Neuron (in vitro differentiated cells): ENCODE measurements at regions not wholly inside any gene's neighbourhood (a gene's known extent, or its start where the extent isn't known, plus 50 kb on each side); places are given as distances from the start of the nearest gene placed in this dataset.
"Not testable (repeated sequence)": the region's sequence is repeated elsewhere in the genome, so short reads cannot be mapped to it uniquely, and the experiment has no call there.

Experiments
- H2AFZ ChIP-seq: one replicate; pipeline ENCODE4 v1.6.1; 2013; ENCODE audit warnings: low read depth, mild to moderate bottlenecking, inconsistent platforms, low read length, moderate library complexity
- H3K27me3 ChIP-seq: one replicate; pipeline ENCODE4 v1.6.1; 2013; ENCODE audit warnings: low read length; ENCODE audit not compliant: insufficient read depth
- H3K36me3 ChIP-seq: one replicate; pipeline ENCODE4 v1.6.1; 2013; ENCODE audit warnings: low read length; ENCODE audit not compliant: insufficient read depth
- H3K4me1 ChIP-seq: one replicate; pipeline ENCODE4 v1.6.1; 2013; ENCODE audit warnings: low read length; ENCODE audit not compliant: insufficient read depth
- H3K4me3 ChIP-seq: 2 replicates; pipeline ENCODE4 v1.5.1; 2013; ENCODE audit warnings: mild to moderate bottlenecking, low read length, moderate library complexity
- H3K9me3 ChIP-seq: one replicate; pipeline ENCODE4 v1.6.1; 2013; ENCODE audit warnings: low read length

GRCh38 chr6:134438837-134439236, 120.9 kb upstream of the SGK1 start:
- Histone ChIP-seq H3K36me3 (no peaks in the 10 kb centered on the region), H2AFZ (no peak overlapping the region), H3K9me3 (no peaks in the 10 kb centered on the region), H3K4me3 (no peak overlapping the region), H3K4me1 (peaks cover 14% of the 10 kb centered on the region), H3K27me3 (no peaks in the 10 kb centered on the region)

DNA sequence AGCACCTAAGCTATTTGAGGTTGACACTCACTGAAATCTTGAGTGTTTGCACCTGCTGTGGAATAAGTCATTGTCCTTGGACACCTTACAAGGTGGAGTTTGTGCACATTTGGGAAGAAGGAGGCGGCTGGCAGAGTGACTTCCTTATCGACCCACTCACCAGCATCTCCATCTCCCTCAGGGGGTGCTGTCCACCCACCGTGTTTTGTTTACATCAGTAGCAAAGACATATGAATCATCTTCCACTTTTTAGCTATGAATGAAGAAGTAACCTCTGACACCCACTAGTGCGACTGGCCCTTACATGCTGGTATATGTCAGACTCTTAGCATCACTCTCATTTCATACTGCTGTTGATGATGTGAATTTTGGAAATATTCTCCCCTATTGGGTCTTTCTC, 119.5 kb upstream of the SGK1 start:
- Histone ChIP-seq H3K4me3 (no peak overlapping the region), H3K36me3 (no peaks in the 10 kb centered on the region), H2AFZ (no peak overlapping the region), H3K4me1 (peaks cover 14% of the 10 kb centered on the region), H3K27me3 (no peaks in the 10 kb centered on the region), H3K9me3 (no peaks in the 10 kb centered on the region)

DNA sequence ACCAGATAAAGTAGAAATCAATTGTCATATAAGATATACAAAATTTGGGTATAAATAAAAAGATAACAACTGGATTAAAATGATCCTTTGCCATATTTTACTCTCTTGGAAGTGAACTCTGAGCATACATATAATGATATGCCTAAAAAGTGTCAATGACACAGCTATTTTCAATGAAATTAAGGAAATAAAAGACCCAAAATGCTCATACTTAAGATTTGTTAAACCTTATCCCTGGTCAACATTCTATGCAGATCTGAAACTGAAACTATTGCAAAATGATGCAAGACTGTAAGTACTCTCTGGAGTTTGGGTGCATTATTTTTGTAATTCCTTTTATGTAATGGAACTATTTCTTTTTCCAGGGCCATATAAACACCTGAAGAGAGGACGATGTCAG, 119.0 kb upstream of the SGK1 start:
- Histone ChIP-seq H3K27me3 (no peaks in the 10 kb centered on the region), H3K4me3 (no peak overlapping the region), H2AFZ (no peak overlapping the region), H3K4me1 (peaks cover 14% of the 10 kb centered on the region), H3K36me3 (no peaks in the 10 kb centered on the region), H3K9me3 (no peaks in the 10 kb centered on the region)

DNA sequence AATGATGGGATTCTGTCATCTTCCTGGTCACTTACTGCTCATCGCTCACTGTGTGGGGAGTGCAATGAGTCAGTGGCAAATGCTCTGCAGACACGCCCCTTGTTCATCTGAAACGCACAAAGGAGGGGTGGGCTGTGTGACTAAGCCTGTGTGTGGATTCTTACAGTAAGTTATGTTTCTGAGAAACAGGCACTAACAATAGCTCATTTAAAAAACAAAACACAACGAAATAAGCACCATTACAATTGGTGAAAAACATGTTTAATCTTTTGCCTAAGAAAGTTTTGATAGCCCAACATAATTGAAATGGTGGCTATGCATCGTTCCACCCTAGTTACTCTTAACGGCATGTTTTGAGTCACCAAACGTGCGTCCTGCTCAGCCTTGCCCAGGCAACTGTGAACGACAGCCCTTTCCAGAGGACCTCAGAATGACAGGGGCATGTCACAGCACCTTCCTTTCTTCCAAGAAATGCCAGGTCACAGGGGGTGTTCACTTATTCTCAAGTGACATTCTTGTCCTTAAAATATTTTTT, 118.4 kb upstream of the SGK1 start:
- Histone ChIP-seq H3K4me1 (peaks cover 14% of the 10 kb centered on the region), H3K36me3 (no peaks in the 10 kb centered on the region), H3K27me3 (no peaks in the 10 kb centered on the region), H3K4me3 (peak overlapping the region; percentile 5), H3K9me3 (no peaks in the 10 kb centered on the region), H2AFZ (peak overlapping the region; percentile 31)

- H3K27me3 ChIP-seq = no peaks in the 10 kb centered on the region
- peaks cover 14% of the 10 kb centered on the region for H3K4me1 ChIP-seq
- H3K4me3 ChIP-seq = peak overlapping the region; percentile 5
- no peaks in the 10 kb centered on the region for H3K36me3 ChIP-seq
- H3K9me3 ChIP-seq = no peaks in the 10 kb centered on the region
- peak overlapping the region; percentile 31 for H2AFZ ChIP-seq
Observed at GRCh38 chr6:134435814-134436280, 117.9 kb upstream of the SGK1 start.

- no peak overlapping the region for H3K4me3 ChIP-seq
- no peaks in the 10 kb centered on the region for H3K36me3 ChIP-seq
- no peaks in the 10 kb centered on the region for H3K27me3 ChIP-seq
- H3K9me3 ChIP-seq = no peaks in the 10 kb centered on the region
- H3K4me1 ChIP-seq = peaks cover 14% of the 10 kb centered on the region
- no peak overlapping the region for H2AFZ ChIP-seq
Observed at GRCh38 chr6:134434019-134434942, 116.4 kb upstream of the SGK1 start.

DNA sequence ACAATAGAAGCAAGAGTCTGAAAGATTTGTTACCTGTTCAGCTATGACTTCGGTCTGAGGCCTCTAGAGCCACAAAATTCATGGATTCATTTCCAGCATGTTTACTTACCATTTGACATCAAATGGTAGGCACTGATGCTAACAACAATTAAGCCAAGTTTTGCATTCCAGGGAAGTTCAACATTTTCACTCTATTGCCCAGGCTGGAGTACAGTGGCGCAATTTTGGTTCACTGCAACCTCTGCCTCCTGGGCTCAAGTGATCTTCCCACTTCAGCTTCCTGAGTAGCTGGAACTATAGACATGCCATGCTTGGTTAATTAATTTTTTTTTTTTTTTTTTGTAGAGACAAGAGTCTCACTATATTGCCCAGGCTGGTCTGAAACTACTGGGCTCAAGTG, 114.1 kb upstream of the SGK1 start:
- H3K9me3 ChIP-seq = no peaks in the 10 kb centered on the region
- no peak overlapping the region for H3K4me3 ChIP-seq
- no peak overlapping the region for H2AFZ ChIP-seq
- H3K36me3 ChIP-seq = no peaks in the 10 kb centered on the region
- H3K27me3 ChIP-seq = no peaks in the 10 kb centered on the region
- H3K4me1 ChIP-seq = peaks cover 12% of the 10 kb centered on the region

DNA sequence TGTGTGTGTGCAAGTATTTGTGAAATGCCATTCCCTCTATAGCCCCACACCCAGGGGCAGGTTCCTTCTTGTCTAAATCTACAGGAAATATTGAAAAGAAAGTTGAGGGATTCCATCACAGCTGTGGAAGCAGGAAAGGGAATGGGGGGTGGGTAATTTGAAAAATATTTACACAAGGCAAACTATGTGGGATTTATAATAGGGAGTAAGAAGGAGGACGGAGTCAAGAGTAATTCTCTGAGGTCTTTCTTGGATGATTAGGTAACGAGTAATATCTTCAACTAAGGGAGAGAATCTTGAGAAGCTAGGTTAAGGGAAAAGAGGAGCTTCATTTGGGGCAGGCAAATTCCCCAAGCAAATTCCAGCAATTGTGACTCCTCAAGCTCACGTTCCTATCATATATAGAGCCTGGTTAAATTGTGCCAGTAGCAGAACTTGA, 113.5 kb upstream of the SGK1 start:
- Histone ChIP-seq H3K4me3 (no peak overlapping the region), H3K4me1 (peaks cover 7% of the 10 kb centered on the region), H3K9me3 (no peaks in the 10 kb centered on the region), H2AFZ (no peak overlapping the region), H3K36me3 (no peaks in the 10 kb centered on the region), H3K27me3 (no peaks in the 10 kb centered on the region)

- Histone ChIP-seq H2AFZ (no peak overlapping the region), H3K36me3 (no peaks in the 10 kb centered on the region)
Observed at GRCh38 chr6:134429861-134430380, 112.0 kb upstream of the SGK1 start.

GRCh38 chr6:134427721-134428120, 109.8 kb upstream of the SGK1 start:
- no peaks in the 10 kb centered on the region for H3K27me3 ChIP-seq

More at GRCh38 chr6:134429861-134430380, 112.0 kb upstream of the SGK1 start:
- Histone ChIP-seq H3K4me3 (no peak overlapping the region), H3K4me1 (no peaks in the 10 kb centered on the region), H3K27me3 (no peaks in the 10 kb centered on the region), H3K9me3 (no peaks in the 10 kb centered on the region)

GRCh38 chr6:134426623-134427022, 108.7 kb upstream of the SGK1 start:
- Histone ChIP-seq H3K27me3 (no peaks in the 10 kb centered on the region), H3K4me3 (no peak overlapping the region), H2AFZ (no peak overlapping the region), H3K4me1 (no peaks in the 10 kb centered on the region), H3K9me3 (no peaks in the 10 kb centered on the region), H3K36me3 (no peaks in the 10 kb centered on the region)

More at GRCh38 chr6:134427721-134428120, 109.8 kb upstream of the SGK1 start:
- Histone ChIP-seq H3K36me3 (no peaks in the 10 kb centered on the region), H3K9me3 (no peaks in the 10 kb centered on the region), H3K4me3 (no peak overlapping the region), H2AFZ (no peak overlapping the region), H3K4me1 (no peaks in the 10 kb centered on the region)

- H3K36me3 ChIP-seq, H2AFZ ChIP-seq, H3K4me3 ChIP-seq, H3K27me3 ChIP-seq, H3K4me1 ChIP-seq, H3K9me3 ChIP-seq: not testable (repeated sequence)
Observed at GRCh38 chr6:134425917-134426316, 108.0 kb upstream of the SGK1 start.

- Histone ChIP-seq H3K27me3 (no peaks in the 10 kb centered on the region), H3K9me3 (no peaks in the 10 kb centered on the region), H3K36me3 (no peaks in the 10 kb centered on the region), H3K4me1 (no peaks in the 10 kb centered on the region), H2AFZ (no peak overlapping the region), H3K4me3 (no peak overlapping the region)
Observed at GRCh38 chr6:134425513-134425912, 107.6 kb upstream of the SGK1 start.
